Body of pancreas (tissue), 4 donors: ENCODE measurements at regions not wholly inside any gene's neighbourhood (a gene's known extent, or its start where the extent isn't known, plus 50 kb on each side); places are given as distances from the start of the nearest gene placed in this dataset.
A peak's percentile ranks its signal among the peaks of the same experiment; 100 is the strongest.

Experiments
- ATAC-seq: fragments of 150-250 bp; one replicate; pipeline ENCODE4 v1.9.1; 2016
- DNase-seq, 4 donors: peaks; one replicate each; pipeline ENCODE4 v3.0.0-alpha.2; 2019
- H3K27ac ChIP-seq, 4 donors: fragments of 200-600 bp; sonication (generic); 1 replicate in 3 of 4; 2 replicates in 1 of 4; pipeline versions ENCODE4 v1.5.1 to v1.6.1; 2016 to 2019; ENCODE audit warnings: mild to moderate bottlenecking in 1 of 4, mixed read lengths in 1 of 4, moderate library complexity in 1 of 4
- H3K27me3 ChIP-seq, 2 donors: fragments of 200-600 bp; sonication (generic); one replicate each; pipeline ENCODE4 v1.6.0; 2016; ENCODE audit warnings: mild to moderate bottlenecking in 1 of 2
- H3K36me3 ChIP-seq, 2 donors: fragments of 200-600 bp; sonication (generic); replicated peaks in 1 of 2; 2 replicates each; pipeline ENCODE4 v1.5.1; 2016; ENCODE audit warnings: low read depth in 2 of 2; ENCODE audit not compliant: insufficient read depth in 1 of 2
- H3K4me1 ChIP-seq: fragments of 200-600 bp; sonication (generic); one replicate; pipeline ENCODE4 v1.6.0; 2016
- H3K4me3 ChIP-seq, 2 donors: fragments of 200-600 bp; sonication (generic); 1 replicate in 1 of 2; 2 replicates in 1 of 2; pipeline ENCODE4 v1.5.1; 2016 to 2019
- H3K9me3 ChIP-seq, 3 donors: fragments of 200-600 bp; sonication (generic); 1 replicate in 2 of 3; 2 replicates in 1 of 3; pipeline ENCODE4 v1.5.1; 2016
- POLR2A ChIP-seq, 3 donors: fragments of 450-650 bp; IDR thresholded peaks; one replicate each; pipeline ENCODE4 v1.6.1; 2016; ENCODE audit warnings: antibody characterized with exemption in 3 of 3, mild to moderate bottlenecking in 2 of 3
- WGBS, 2 donors: methylation state at CpG; one replicate each; pipeline ENCODE4 v1.1.5; 2017; 5-methylcytosine and 5-hydroxymethylcytosine counted together
- intact Hi-C: fragments of 100-400 bp; cut with DNase I; formaldehyde crosslinking; loops from one replicate; pipeline ENCODE4 v1.15.1; 2023
- TF ChIP-seq, protein P1 (sequence below), 7 experiments: fragments of 450-650 bp in 4 of 7; fragments of 200-600 bp in 3 of 7; sonication (generic) in 3 of 7; IDR thresholded peaks; one replicate each; pipeline ENCODE4 v1.5.1; 2016 to 2019; ENCODE audit warnings: antibody characterized with exemption in 7 of 7

DNA sequence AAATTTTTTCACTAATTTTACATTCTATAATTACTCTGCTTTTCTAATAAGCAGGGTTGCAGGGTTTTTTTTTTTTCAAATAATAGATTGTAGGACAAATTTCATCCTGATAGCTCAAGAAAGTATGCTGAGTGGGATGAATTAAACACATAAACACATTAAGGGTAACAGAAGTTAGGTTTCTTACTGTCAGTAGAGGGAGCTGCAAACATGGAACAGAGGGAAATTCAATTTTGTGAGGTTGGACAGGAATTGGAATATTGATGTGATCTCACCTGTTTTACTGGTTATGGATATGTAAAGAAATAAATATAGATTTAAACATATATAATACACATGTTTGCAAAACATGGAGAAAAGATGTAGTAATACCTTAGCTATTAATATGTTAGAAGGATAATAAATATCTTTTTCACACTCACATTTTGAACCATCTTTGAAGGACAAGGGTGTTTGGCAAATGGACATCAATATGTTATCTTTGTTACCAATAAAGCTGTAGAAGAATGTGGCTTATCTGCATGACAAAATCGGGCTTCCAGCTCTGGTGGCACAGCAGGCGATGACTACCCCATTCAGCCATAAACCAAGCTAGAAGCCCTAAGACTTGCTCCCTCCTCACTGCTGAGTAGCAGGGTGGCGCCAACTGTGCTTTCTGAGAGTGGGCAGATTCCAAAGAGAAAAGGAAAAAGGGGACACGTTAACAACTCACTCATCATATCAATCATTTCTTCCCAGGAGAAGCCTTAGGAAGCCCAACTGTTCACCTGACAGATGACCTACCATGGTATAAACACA lies 1257.4 kb downstream of the GATA3 start:
- H3K27ac ChIP-seq = no peak overlapping the region
- 50 to 57% methylated on average over 4 of the region's 4 CpGs for WGBS, 2 donors

DNA sequence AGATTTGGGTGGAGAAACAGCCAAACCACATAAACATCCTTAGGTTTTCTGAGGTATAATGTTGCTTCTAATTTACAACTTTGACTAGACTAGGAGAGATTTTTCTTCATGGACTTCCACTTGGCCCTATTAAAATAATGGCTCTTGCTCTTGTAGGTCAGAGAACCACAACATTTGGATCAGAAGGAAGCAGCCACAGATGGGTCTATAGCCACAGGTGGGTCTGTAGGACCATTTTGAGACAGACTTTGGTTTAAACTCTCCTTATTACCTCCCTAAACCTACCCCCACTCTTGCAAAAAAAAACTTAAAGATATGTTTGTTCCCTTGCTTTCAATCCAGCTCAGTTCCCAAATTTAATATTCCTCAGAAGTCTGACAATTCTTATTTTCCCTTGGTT lies 1260.8 kb downstream of the GATA3 start:
- ATAC-seq = no peak
- H3K9me3 ChIP-seq = no peaks in the 10 kb centered on the region
- no peak for TF ChIP-seq POLR2A (IDR thresholded peaks at IDR 0.05)
- TF ChIP-seq, protein P1, sequence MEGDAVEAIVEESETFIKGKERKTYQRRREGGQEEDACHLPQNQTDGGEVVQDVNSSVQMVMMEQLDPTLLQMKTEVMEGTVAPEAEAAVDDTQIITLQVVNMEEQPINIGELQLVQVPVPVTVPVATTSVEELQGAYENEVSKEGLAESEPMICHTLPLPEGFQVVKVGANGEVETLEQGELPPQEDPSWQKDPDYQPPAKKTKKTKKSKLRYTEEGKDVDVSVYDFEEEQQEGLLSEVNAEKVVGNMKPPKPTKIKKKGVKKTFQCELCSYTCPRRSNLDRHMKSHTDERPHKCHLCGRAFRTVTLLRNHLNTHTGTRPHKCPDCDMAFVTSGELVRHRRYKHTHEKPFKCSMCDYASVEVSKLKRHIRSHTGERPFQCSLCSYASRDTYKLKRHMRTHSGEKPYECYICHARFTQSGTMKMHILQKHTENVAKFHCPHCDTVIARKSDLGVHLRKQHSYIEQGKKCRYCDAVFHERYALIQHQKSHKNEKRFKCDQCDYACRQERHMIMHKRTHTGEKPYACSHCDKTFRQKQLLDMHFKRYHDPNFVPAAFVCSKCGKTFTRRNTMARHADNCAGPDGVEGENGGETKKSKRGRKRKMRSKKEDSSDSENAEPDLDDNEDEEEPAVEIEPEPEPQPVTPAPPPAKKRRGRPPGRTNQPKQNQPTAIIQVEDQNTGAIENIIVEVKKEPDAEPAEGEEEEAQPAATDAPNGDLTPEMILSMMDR (IDR thresholded peaks at IDR 0.05) = no peak
- H3K4me1 ChIP-seq = no peaks in the 10 kb centered on the region
- no peak overlapping the region for H3K27ac ChIP-seq
- intact Hi-C loops = no loop called here
- DNase-seq = no peak
- peaks cover 0 to 4% of the 10 kb centered on the region in 2 donors for H3K27me3 ChIP-seq
- H3K4me3 ChIP-seq = no peak overlapping the region
- H3K36me3 ChIP-seq = no peaks in the 10 kb centered on the region

More for the DNA sequence above, 1257.4 kb downstream of the GATA3 start:
- DNase-seq (no peak), ATAC-seq (no peak)
- no peaks in the 10 kb centered on the region for H3K9me3 ChIP-seq
- H3K27me3 ChIP-seq = peaks cover 0 to 4% of the 10 kb centered on the region in 2 donors
- H3K4me1 ChIP-seq = no peaks in the 10 kb centered on the region
- intact Hi-C loops = no loop called here
- no peaks in the 10 kb centered on the region for H3K36me3 ChIP-seq
- TF ChIP-seq POLR2A (IDR thresholded peaks at IDR 0.05) = no peak
- no peak overlapping the region for H3K4me3 ChIP-seq

DNA sequence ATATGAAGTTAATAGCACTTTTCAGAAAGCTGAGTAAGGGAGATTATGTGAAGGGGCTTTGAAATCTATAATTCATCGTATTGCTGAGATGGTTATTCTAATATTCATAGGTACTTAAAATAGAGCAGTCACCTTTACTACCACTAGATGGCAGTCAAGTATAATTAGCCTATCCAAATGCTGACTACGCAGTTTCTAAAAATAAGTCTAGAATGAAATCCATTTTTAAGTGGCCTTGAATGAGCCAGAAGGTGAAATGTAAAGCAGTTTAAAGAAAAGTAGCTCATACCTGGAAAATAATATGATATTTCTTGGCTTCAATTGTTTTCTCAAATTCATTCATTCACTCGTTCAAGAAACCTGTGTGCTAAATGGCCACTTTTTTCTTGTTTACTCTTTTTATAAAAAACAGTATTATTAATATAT lies 1277.1 kb downstream of the GATA3 start:
- TF ChIP-seq, protein P1 (IDR thresholded peaks at IDR 0.05) = peak; percentile 74 to 96 (median 85)
- TF ChIP-seq POLR2A (IDR thresholded peaks at IDR 0.05) = no peak
- H3K27ac ChIP-seq = no peak overlapping the region
- no peaks in the 10 kb centered on the region for H3K9me3 ChIP-seq
- intact Hi-C loops = no loop called here
- no peak overlapping the region for H3K4me3 ChIP-seq
- ATAC-seq (peak; percentile 69), DNase-seq (no peak)
- H3K27me3 ChIP-seq = no peaks in the 10 kb centered on the region
- WGBS, 2 donors = 8 to 9% methylated on average over 3 of the region's 3 CpGs
- no peaks in the 10 kb centered on the region for H3K36me3 ChIP-seq
- no peaks in the 10 kb centered on the region for H3K4me1 ChIP-seq

DNA sequence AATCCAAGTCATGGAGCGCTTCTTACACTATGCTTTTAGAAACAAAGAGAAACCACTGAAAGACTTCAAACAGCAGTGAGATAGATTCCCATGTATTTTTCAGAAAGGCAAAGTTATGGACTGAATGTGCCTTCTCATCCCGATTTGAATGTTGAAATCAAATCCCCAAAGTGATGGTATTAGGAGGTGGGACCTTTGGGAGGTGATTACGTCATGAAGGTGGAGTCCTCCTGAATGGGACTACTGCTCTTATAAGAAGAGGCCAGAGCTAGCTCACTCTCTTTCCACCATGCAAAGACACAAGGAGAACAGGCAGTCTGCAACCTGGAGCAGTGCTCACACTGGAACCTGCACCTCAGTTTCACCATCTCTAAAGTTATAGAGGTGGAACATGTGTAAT lies 1279.8 kb downstream of the GATA3 start:
- Histone ChIP-seq H3K36me3 (no peaks in the 10 kb centered on the region), H3K9me3 (no peaks in the 10 kb centered on the region), H3K4me3 (no peak overlapping the region), H3K4me1 (no peaks in the 10 kb centered on the region), H3K27me3 (no peaks in the 10 kb centered on the region), H3K27ac (no peak overlapping the region)
- ATAC-seq (no peak), DNase-seq (no peak)
- 80 to 85% methylated on average over 3 of the region's 3 CpGs for WGBS, 2 donors
- TF ChIP-seq POLR2A (IDR thresholded peaks at IDR 0.05) = no peak
- TF ChIP-seq, protein P1 (IDR thresholded peaks at IDR 0.05) = no peak
- intact Hi-C loops = no loop called here

DNA sequence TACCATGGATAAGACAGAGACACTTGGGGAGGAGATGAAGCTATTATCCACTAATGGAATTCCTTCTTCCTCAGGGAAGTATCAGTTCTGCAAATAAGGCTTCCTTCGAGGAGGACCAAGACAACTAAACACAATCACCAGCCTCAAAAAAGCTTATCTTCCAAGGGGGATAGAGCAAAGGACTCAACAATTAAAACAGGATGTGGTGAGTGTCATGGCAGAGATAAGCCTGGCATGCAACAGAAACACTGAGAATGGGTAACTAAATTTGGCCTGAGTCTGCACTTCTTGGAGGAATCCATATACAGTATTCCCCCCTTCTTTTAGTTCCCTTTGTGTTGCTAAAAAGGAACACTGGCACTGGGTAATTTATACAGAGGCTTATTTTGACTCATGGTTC lies 1285.2 kb downstream of the GATA3 start:
- Histone ChIP-seq H3K9me3 (no peaks in the 10 kb centered on the region), H3K4me3 (no peak overlapping the region), H3K4me1 (no peaks in the 10 kb centered on the region), H3K36me3 (no peaks in the 10 kb centered on the region), H3K27me3 (no peaks in the 10 kb centered on the region), H3K27ac (no peak overlapping the region)
- no peak for DNase-seq
- no peak for ATAC-seq
- no peak for TF ChIP-seq POLR2A (IDR thresholded peaks at IDR 0.05)
- TF ChIP-seq, protein P1 (IDR thresholded peaks at IDR 0.05) = no peak
- intact Hi-C loops = loop anchor here (10.0 kb wide), 1 partner anchor 1695 kb away; no protein-coding TSS in a partner anchor
- 13 to 15% methylated on average over 1 of the region's 1 CpG for WGBS, 2 donors
